GM23338 (cell line): ENCODE measurements at regions not wholly inside any gene's neighbourhood (a gene's known extent, or its start where the extent isn't known, plus 50 kb on each side); places are given as distances from the start of the nearest gene placed in this dataset.

ENCODE experiments used
- ATAC-seq: fragments of 200-7000 bp; cut with Tn5 transposase; 3 replicates; pipeline ENCODE4 v1.9.1; 2020
- DNase-seq: peaks from one replicate; pipeline ENCODE4 v3.0.0-alpha.2; 2015; ENCODE audit warnings: low spot score
- H2AFZ ChIP-seq: fragments of 200-600 bp; sonication (generic); 2 replicates; pipeline ENCODE4 v1.8.0; 2016; ENCODE audit warnings: antibody characterized with exemption, mild to moderate bottlenecking, moderate library complexity
- H3F3A ChIP-seq: fragments of 200-600 bp; sonication (generic); replicated peaks from 2 replicates; pipeline ENCODE4 v1.8.0; 2017; ENCODE audit warnings: antibody characterized with exemption, mixed run types, low read depth
- H3K27ac ChIP-seq: fragments of 200-600 bp; sonication (generic); 2 replicates; pipeline ENCODE4 v1.6.1; 2016; ENCODE audit warnings: low read depth
- H3K27me3 ChIP-seq: fragments of 200-600 bp; sonication (generic); 2 replicates; pipeline ENCODE4 v1.8.0; 2016; ENCODE audit warnings: mild to moderate bottlenecking, mixed run types, moderate library complexity; ENCODE audit not compliant: insufficient read depth
- H3K36me3 ChIP-seq: fragments of 200-600 bp; sonication (generic); 2 replicates; pipeline ENCODE4 v1.8.0; 2016; ENCODE audit warnings: mild to moderate bottlenecking; ENCODE audit not compliant: insufficient read depth
- H3K4me1 ChIP-seq: fragments of 200-600 bp; sonication (generic); 2 replicates; pipeline ENCODE4 v1.8.0; 2016; ENCODE audit warnings: mild to moderate bottlenecking, moderate library complexity; ENCODE audit not compliant: insufficient read depth
- H3K4me2 ChIP-seq: fragments of 200-600 bp; sonication (generic); 2 replicates; pipeline ENCODE4 v1.7.1; 2017; ENCODE audit warnings: mixed run types
- H3K4me3 ChIP-seq: fragments of 200-600 bp; sonication (generic); 2 replicates; pipeline ENCODE4 v1.6.1; 2016; ENCODE audit warnings: mixed run types
- H3K79me2 ChIP-seq: fragments of 200-600 bp; sonication (generic); replicated peaks from 2 replicates; pipeline ENCODE4 v1.8.0; 2017; ENCODE audit warnings: mild to moderate bottlenecking; ENCODE audit not compliant: insufficient read depth
- H3K9me2 ChIP-seq: fragments of 200-600 bp; sonication (generic); 2 replicates; pipeline ENCODE4 v1.8.0; 2017; ENCODE audit not compliant: insufficient read depth
- H4K20me1 ChIP-seq: fragments of 200-600 bp; sonication (generic); replicated peaks from 2 replicates; pipeline ENCODE4 v1.8.0; 2017; ENCODE audit warnings: mild to moderate bottlenecking; ENCODE audit not compliant: insufficient read depth
- H3K27ac Mint-ChIP-seq: 2 replicates; pipeline ENCODE4 v1.8.0; 2020; ENCODE audit warnings: inconsistent platforms, mild to moderate bottlenecking, moderate library complexity, mixed read lengths
- H3K27me3 Mint-ChIP-seq: 3 replicates; pipeline ENCODE4 v1.8.0; 2022; ENCODE audit warnings: low read depth, mild to moderate bottlenecking, moderate library complexity, mixed read lengths, inconsistent platforms; ENCODE audit not compliant: insufficient read depth, poor library complexity
- H3K36me3 Mint-ChIP-seq: 3 replicates; pipeline ENCODE4 v1.8.0; 2021; ENCODE audit warnings: low read depth, mild to moderate bottlenecking, inconsistent platforms, moderate library complexity, mixed read lengths
- H3K4me1 Mint-ChIP-seq: 3 replicates; pipeline ENCODE4 v1.8.0; 2020; ENCODE audit warnings: mild to moderate bottlenecking, inconsistent platforms, mixed read lengths
- H3K4me3 Mint-ChIP-seq: 3 replicates; pipeline ENCODE4 v1.8.0; 2021; ENCODE audit warnings: moderate library complexity, mild to moderate bottlenecking, inconsistent platforms, mixed read lengths
- H3K9me3 Mint-ChIP-seq: 3 replicates; pipeline ENCODE4 v1.8.0; 2020; ENCODE audit warnings: moderate library complexity, mild to moderate bottlenecking, inconsistent platforms, mixed read lengths
- CREB1 ChIP-seq: fragments of 250-450 bp; sonication (Bioruptor Pico); IDR thresholded peaks from 2 replicates; pipeline ENCODE4 v1.5.0; 2020; ENCODE audit warnings: low read depth, mild to moderate bottlenecking, moderate library complexity
- CTCF ChIP-seq, 2 experiments: fragments of 200-600 bp in 1 of 2; sonication (generic) in 1 of 2; conservative IDR thresholded peaks; 2 replicates each; pipeline versions ENCODE4 v1.5.1 to v1.6.1; 2016 to 2017; ENCODE audit warnings: antibody characterized with exemption in 2 of 2, low read depth in 2 of 2, mild to moderate bottlenecking in 2 of 2, moderate library complexity in 1 of 2
- ETS1 ChIP-seq: IDR thresholded peaks from 2 replicates; pipeline ENCODE4 v1.6.1; 2016; ENCODE audit warnings: antibody characterized with exemption
- EZH2 ChIP-seq: fragments of 200-600 bp; sonication (generic); IDR thresholded peaks from one replicate; pipeline ENCODE4 v1.8.0; 2017; ENCODE audit warnings: antibody characterized with exemption, mild to moderate bottlenecking, low read depth; ENCODE audit not compliant: unreplicated experiment
- EZH2phosphoT487 ChIP-seq: fragments of 200-600 bp; sonication (generic); IDR thresholded peaks from one replicate; pipeline ENCODE4 v1.8.1; 2018; ENCODE audit warnings: antibody characterized with exemption; ENCODE audit not compliant: unreplicated experiment
- NANOG ChIP-seq: IDR thresholded peaks from 2 replicates; pipeline ENCODE4 v1.6.1; 2016; ENCODE audit warnings: antibody characterized with exemption, borderline replicate concordance
- POLR2AphosphoS5 ChIP-seq: IDR thresholded peaks from 2 replicates; pipeline ENCODE4 v1.6.1; 2016; ENCODE audit warnings: antibody characterized with exemption, low read depth
- STAT1 ChIP-seq: IDR thresholded peaks from one replicate; pipeline ENCODE4 v1.6.1; 2016; ENCODE audit warnings: antibody characterized with exemption; ENCODE audit not compliant: unreplicated experiment
- ZNF114 ChIP-seq: fragments of 250-450 bp; sonication (Bioruptor Pico); IDR thresholded peaks from 2 replicates; pipeline ENCODE4 v1.5.0; 2020; ENCODE audit warnings: mild to moderate bottlenecking, moderate library complexity
- ZNF331 ChIP-seq: fragments of 250-450 bp; sonication (Bioruptor Pico); IDR thresholded peaks from 2 replicates; pipeline ENCODE4 v1.5.0; 2020; ENCODE audit warnings: low read depth, mild to moderate bottlenecking, moderate library complexity
- TF ChIP-seq, protein P1 (sequence below): IDR thresholded peaks from one replicate; pipeline ENCODE4 v1.6.1; 2018; ENCODE audit warnings: antibody characterized with exemption; ENCODE audit not compliant: unreplicated experiment

- TF ChIP-seq, protein P1, sequence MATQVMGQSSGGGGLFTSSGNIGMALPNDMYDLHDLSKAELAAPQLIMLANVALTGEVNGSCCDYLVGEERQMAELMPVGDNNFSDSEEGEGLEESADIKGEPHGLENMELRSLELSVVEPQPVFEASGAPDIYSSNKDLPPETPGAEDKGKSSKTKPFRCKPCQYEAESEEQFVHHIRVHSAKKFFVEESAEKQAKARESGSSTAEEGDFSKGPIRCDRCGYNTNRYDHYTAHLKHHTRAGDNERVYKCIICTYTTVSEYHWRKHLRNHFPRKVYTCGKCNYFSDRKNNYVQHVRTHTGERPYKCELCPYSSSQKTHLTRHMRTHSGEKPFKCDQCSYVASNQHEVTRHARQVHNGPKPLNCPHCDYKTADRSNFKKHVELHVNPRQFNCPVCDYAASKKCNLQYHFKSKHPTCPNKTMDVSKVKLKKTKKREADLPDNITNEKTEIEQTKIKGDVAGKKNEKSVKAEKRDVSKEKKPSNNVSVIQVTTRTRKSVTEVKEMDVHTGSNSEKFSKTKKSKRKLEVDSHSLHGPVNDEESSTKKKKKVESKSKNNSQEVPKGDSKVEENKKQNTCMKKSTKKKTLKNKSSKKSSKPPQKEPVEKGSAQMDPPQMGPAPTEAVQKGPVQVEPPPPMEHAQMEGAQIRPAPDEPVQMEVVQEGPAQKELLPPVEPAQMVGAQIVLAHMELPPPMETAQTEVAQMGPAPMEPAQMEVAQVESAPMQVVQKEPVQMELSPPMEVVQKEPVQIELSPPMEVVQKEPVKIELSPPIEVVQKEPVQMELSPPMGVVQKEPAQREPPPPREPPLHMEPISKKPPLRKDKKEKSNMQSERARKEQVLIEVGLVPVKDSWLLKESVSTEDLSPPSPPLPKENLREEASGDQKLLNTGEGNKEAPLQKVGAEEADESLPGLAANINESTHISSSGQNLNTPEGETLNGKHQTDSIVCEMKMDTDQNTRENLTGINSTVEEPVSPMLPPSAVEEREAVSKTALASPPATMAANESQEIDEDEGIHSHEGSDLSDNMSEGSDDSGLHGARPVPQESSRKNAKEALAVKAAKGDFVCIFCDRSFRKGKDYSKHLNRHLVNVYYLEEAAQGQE, result no peak
- no peak for TF ChIP-seq ZNF331 (CRISPR knock-in tag)
- TF ChIP-seq EZH2, result no peak
- no peak for TF ChIP-seq NANOG
- TF ChIP-seq ZNF114 (CRISPR knock-in tag), result no peak
- TF ChIP-seq POLR2AphosphoS5, result no peak
These were observed 1305.0 kb downstream of the PCDH18 start (continued) for GRCh38 chr4:136227315-136227714.

DNA sequence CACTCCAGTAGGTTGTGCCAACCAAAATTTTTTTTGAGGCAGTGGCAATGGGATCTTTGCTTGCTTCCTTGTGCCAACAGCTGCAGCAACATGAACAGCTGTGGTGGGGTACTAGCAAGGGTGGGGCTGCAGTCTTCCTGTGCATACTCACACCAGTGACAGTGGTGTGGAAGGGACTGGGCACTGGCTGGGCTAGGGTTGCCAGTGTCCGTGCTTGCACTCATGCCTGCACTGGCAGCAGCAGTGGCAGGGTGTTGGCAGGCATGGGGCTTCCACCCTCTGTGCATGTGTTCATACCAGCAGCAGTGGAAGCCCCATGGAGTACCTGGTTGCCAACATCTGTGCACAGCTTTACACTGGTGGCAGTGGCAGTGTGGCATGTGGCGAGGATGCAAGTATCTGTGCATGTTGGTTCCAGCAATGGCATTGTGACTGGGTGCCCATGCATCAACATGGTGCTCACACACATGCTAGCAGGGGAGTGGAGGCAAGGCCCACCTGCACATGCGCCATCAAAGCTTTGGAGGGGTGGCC lies 1312.6 kb downstream of the PCDH18 start:
- Mint-ChIP-seq H3K4me1 (no peaks in the 10 kb centered on the region), H3K9me3 (no peaks in the 10 kb centered on the region; the same call in 2 of the 3 replicates), H3K27me3 (no peaks in the 10 kb centered on the region), H3K36me3 (peaks cover 3% of the 10 kb centered on the region; the same call in 1 of the 3 replicates), H3K4me3 (no peak overlapping the region), H3K27ac (no peak overlapping the region)
- H3K4me3 ChIP-seq, result no peak overlapping the region
- no peaks in the 10 kb centered on the region for H3F3A ChIP-seq
- DNase-seq, result no peak
- H3K4me1 ChIP-seq, result no peaks in the 10 kb centered on the region
- no peaks in the 10 kb centered on the region for H3K9me2 ChIP-seq
- no peak overlapping the region for H3K27ac ChIP-seq
- no peaks in the 10 kb centered on the region for H4K20me1 ChIP-seq
- no peaks in the 10 kb centered on the region for H3K79me2 ChIP-seq
- H3K27me3 ChIP-seq, result no peaks in the 10 kb centered on the region
- H3K36me3 ChIP-seq, result no peaks in the 10 kb centered on the region
- ATAC-seq, result no peak
- no peak overlapping the region for H2AFZ ChIP-seq
- H3K4me2 ChIP-seq, result no peak overlapping the region
- TF ChIP-seq, protein P1, result no peak
- no peak for TF ChIP-seq EZH2phosphoT487
- no peak for TF ChIP-seq EZH2
- no peak for TF ChIP-seq CTCF (conservative IDR thresholded peaks at IDR 0.05; ENCODE audit: low read depth in 2 of 2)
- no peak for TF ChIP-seq STAT1
- no peak for TF ChIP-seq ETS1
- no peak for TF ChIP-seq ZNF114 (CRISPR knock-in tag)
- TF ChIP-seq NANOG, result no peak
- TF ChIP-seq CREB1 (CRISPR knock-in tag), result no peak
